ENCODE measurements at regions not wholly inside any gene's neighbourhood (a gene's known extent, or its start where the extent isn't known, plus 50 kb on each side); places are given as distances from the start of the nearest gene placed in this dataset.

GRCh38 chr9:109708451-109708945 lies 71.5 kb upstream of the PALM2AKAP2 start:
- no peak overlapping the region for H3K4me3 ChIP-seq (ENCODE audit: insufficient read depth, low read length)
- no peaks in the 10 kb centered on the region for H3K79me2 ChIP-seq (ENCODE audit: insufficient read depth, low read length)
- no peak overlapping the region for H3K27ac ChIP-seq (ENCODE audit: low read depth, low read length)
- peaks cover 6% of the 10 kb centered on the region for H3K4me1 ChIP-seq (ENCODE audit: insufficient read depth, low read length)
- TF ChIP-seq CTCF (IDR thresholded peaks at IDR 0.05; ENCODE audit: extremely low read depth, low read depth, low read length) = no peak
- H4K20me1 ChIP-seq (ENCODE audit: insufficient read depth, low read length) = no peaks in the 10 kb centered on the region
- peaks cover 11% of the 10 kb centered on the region for H3K27me3 ChIP-seq (ENCODE audit: insufficient read depth, low read length)
- peak overlapping the region; percentile 19 for H3K4me2 ChIP-seq (ENCODE audit: insufficient read depth, low read length)
- H3K9me3 ChIP-seq (ENCODE audit: low read depth, low read length) = no peaks in the 10 kb centered on the region
- H3K36me3 ChIP-seq (ENCODE audit: insufficient read depth, low read length) = no peaks in the 10 kb centered on the region
- peak overlapping the region; percentile 23 for H2AFZ ChIP-seq (ENCODE audit: low read length)
- peak; percentile 53 for DNase-seq (ENCODE audit: insufficient read length, low spot score, missing footprints)

- Histone ChIP-seq H3K4me3 (ENCODE audit: insufficient read depth, low read length) (no peak overlapping the region), H3K27me3 (ENCODE audit: insufficient read depth, low read length) (peaks cover 16% of the 10 kb centered on the region), H3K4me2 (ENCODE audit: insufficient read depth, low read length) (no peak overlapping the region), H3K36me3 (ENCODE audit: insufficient read depth, low read length) (no peaks in the 10 kb centered on the region), H3K79me2 (ENCODE audit: insufficient read depth, low read length) (no peaks in the 10 kb centered on the region), H2AFZ (ENCODE audit: low read length) (no peak overlapping the region), H3K9me3 (ENCODE audit: low read depth, low read length) (no peaks in the 10 kb centered on the region), H3K27ac (ENCODE audit: low read depth, low read length) (no peak overlapping the region), H4K20me1 (ENCODE audit: insufficient read depth, low read length) (no peaks in the 10 kb centered on the region), H3K4me1 (ENCODE audit: insufficient read depth, low read length) (peaks cover 6% of the 10 kb centered on the region)
- DNase-seq (ENCODE audit: insufficient read length, low spot score, missing footprints) = no peak
- TF ChIP-seq CTCF (IDR thresholded peaks at IDR 0.05; ENCODE audit: extremely low read depth, low read depth, low read length) = no peak
Measured at GRCh38 chr9:109709866-109710265, 70.1 kb upstream of the PALM2AKAP2 start.

GRCh38 chr9:109710830-109711229 lies 69.2 kb upstream of the PALM2AKAP2 start:
- TF ChIP-seq CTCF (IDR thresholded peaks at IDR 0.05; ENCODE audit: extremely low read depth, low read depth, low read length) = no peak
- Histone ChIP-seq H3K9me3 (ENCODE audit: low read depth, low read length) (no peaks in the 10 kb centered on the region), H3K79me2 (ENCODE audit: insufficient read depth, low read length) (no peaks in the 10 kb centered on the region), H3K4me2 (ENCODE audit: insufficient read depth, low read length) (no peak overlapping the region), H3K36me3 (ENCODE audit: insufficient read depth, low read length) (no peaks in the 10 kb centered on the region), H3K4me1 (ENCODE audit: insufficient read depth, low read length) (peaks cover 6% of the 10 kb centered on the region), H3K4me3 (ENCODE audit: insufficient read depth, low read length) (no peak overlapping the region), H3K27ac (ENCODE audit: low read depth, low read length) (no peak overlapping the region), H4K20me1 (ENCODE audit: insufficient read depth, low read length) (no peaks in the 10 kb centered on the region), H3K27me3 (ENCODE audit: insufficient read depth, low read length) (peaks cover 16% of the 10 kb centered on the region), H2AFZ (ENCODE audit: low read length) (no peak overlapping the region)
- DNase-seq (ENCODE audit: insufficient read length, low spot score, missing footprints) = no peak

- no peak for TF ChIP-seq CTCF (IDR thresholded peaks at IDR 0.05; ENCODE audit: extremely low read depth, low read depth, low read length)
- Histone ChIP-seq H3K27me3 (ENCODE audit: insufficient read depth, low read length) (peaks cover 11% of the 10 kb centered on the region), H3K9me3 (ENCODE audit: low read depth, low read length) (no peaks in the 10 kb centered on the region), H3K4me2 (ENCODE audit: insufficient read depth, low read length) (no peak overlapping the region), H3K27ac (ENCODE audit: low read depth, low read length) (no peak overlapping the region), H3K79me2 (ENCODE audit: insufficient read depth, low read length) (no peaks in the 10 kb centered on the region), H3K4me1 (ENCODE audit: insufficient read depth, low read length) (peaks cover 5% of the 10 kb centered on the region), H2AFZ (ENCODE audit: low read length) (no peak overlapping the region), H3K36me3 (ENCODE audit: insufficient read depth, low read length) (no peaks in the 10 kb centered on the region), H4K20me1 (ENCODE audit: insufficient read depth, low read length) (no peaks in the 10 kb centered on the region), H3K4me3 (ENCODE audit: insufficient read depth, low read length) (no peak overlapping the region)
- no peak for DNase-seq (ENCODE audit: insufficient read length, low spot score, missing footprints)
Measured at GRCh38 chr9:109715344-109715743, 64.7 kb upstream of the PALM2AKAP2 start.

Measured in osteoblast (primary cell).